HG02610 (cell line): ENCODE measurements at regions not wholly inside any gene's neighbourhood (a gene's known extent, or its start where the extent isn't known, plus 50 kb on each side); places are given as distances from the start of the nearest gene placed in this dataset.

Source experiments
- ATAC-seq: cut with Tn5 transposase; IDR thresholded peaks from one replicate; pipeline ENCODE4 v1.9.1; 2021; ENCODE audit warnings: mild to moderate bottlenecking, moderate library complexity; ENCODE audit not compliant: unreplicated experiment

DNA sequence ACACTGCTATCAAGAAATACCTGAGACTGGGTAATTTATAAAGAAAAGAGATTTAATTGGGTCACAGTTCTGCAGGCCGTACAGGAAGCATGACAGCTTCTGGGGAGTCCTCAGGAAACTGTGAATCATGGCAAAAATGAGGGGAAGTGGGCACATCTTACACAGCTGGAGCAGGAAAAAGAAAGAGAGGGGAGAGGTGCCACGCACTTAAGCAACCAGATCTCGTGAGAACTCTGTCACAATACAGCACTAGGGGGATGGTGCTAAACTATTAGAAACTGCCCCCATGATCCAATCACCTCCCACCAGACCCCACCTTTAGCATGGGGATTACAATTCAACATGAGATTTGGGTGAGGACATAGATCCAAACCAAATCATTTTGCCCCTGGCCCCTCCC is 105.5 kb upstream of the CPLX2 start:
- ATAC-seq: no peak

GRCh38 chr5:175766963-175767362 is 104.4 kb upstream of the CPLX2 start:
- ATAC-seq: no peak

DNA sequence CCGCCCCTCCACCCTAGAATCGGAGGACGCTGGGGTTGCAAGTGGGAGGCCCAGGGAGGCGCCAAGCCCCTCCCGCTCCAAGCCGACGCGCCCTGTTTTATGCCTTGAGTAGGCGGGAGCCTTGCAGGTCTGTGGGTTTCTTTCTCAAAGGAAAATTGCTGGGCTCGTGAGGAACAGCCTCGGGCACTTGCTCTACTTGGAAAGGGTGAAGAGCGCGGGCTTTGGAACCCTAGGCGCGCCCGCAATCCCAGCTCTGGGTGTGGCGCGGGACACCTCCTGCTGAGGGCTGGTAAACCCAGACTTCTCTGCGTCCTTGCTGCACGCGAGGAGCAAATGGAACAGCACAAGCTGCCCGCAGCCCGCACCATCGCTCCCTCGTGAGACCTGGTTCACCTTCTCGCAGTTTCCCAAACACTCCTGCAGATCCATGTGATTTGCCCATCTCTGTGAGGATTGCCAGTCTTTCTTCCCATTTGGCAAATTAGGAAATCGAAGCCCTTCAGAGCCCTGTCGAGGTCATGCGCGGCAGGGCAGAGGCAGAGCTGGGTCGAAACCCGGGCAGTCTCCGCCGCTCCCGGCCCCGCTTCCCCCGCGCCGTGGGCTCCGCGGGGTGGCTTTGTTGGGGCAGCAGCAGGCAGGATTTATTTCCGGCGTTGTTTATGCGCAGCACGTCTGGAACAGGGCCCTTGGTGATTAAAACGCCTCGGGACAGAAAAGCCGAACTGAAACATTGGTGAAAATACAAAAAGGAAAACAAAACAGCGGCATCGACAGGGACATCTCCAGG is 98.4 kb upstream of the CPLX2 start:
- ATAC-seq: no peak

GRCh38 chr5:175773534-175774070 is 97.8 kb upstream of the CPLX2 start:
- ATAC-seq: no peak

DNA sequence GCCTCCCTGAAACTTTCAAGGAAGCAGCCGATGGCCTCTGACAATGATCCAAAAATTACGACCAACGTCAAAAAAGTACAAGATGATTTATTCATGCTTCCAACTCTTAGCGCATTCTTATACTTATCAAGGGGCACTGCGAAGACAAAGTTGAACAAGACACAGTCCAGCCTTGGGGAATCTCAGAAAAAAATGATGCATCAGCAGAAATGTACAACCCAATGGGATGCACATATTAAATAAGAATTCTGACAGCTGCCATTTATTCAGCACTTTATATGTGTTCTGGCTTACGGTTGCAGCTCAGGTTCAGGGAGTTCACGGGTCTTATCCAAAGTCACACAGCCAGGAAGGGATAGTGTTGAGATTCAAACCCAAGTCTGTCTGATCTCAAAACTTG is 96.0 kb upstream of the CPLX2 start:
- no peak for ATAC-seq

DNA sequence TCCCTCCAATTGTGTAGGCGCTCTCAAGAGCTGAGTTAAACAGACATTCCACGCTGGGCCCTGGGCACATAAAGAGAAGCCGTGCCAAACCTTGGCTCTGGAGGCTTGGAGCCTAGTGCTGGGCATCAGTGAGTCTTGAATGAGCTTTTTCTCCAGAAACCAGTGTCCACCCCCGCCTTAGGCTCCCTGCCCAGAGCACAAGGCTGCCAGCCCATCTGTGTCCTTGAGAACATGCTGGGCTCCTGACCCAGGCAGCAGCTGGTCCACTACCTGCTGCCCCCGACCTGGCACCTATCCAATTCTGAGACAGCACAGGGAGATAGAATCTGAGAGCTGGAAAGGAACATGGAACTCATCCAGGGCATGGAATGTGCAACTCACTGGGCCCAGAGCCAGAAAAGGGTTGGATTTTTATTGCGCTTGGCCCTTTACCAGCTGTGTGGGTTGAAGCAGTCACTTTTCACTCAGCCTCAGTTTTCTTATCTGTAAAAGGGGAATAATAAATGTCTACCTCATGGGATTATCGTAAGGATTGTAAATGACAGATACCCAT is 92.4 kb upstream of the CPLX2 start:
- no peak for ATAC-seq

DNA sequence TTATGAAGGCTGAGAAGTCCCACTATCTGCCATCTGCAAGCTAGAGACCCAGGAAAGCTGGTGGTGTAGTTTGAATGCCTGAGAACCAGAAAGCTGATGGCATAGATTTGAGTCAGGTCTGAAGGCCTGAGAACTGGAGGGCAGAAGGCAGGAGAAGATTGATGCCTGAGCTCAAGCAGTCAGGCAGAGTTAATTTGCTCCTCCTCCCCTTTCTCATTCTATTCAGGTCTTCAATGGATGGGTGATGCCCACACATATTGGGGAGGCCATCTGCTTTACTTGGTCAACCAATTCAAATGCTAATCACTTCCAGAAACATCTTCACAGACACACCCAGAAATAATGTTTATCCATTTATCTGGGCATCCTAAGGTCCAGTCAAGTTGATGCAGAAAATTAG is 87.6 kb upstream of the CPLX2 start:
- ATAC-seq: no peak

- ATAC-seq: no peak
These were observed 87.1 kb upstream of the CPLX2 start for GRCh38 chr5:175784230-175784629.

DNA sequence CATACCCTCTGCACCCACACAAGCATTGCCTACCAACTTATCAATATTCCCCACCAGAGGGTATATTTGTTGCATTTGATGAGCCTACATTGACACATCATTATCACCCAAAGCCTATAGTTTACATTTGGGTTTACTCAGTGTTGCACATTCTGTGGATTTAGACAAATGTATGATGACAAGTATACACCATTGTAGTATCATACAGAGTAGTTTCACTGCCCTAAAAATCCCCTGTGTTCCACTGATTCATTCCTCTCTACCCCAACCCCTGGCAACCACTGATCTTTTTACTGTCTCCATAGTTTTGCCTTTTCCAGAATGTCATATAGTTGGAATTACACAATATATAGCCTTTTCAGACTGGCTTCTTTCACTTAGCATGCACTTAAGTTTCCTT is 85.7 kb upstream of the CPLX2 start:
- no peak for ATAC-seq

DNA sequence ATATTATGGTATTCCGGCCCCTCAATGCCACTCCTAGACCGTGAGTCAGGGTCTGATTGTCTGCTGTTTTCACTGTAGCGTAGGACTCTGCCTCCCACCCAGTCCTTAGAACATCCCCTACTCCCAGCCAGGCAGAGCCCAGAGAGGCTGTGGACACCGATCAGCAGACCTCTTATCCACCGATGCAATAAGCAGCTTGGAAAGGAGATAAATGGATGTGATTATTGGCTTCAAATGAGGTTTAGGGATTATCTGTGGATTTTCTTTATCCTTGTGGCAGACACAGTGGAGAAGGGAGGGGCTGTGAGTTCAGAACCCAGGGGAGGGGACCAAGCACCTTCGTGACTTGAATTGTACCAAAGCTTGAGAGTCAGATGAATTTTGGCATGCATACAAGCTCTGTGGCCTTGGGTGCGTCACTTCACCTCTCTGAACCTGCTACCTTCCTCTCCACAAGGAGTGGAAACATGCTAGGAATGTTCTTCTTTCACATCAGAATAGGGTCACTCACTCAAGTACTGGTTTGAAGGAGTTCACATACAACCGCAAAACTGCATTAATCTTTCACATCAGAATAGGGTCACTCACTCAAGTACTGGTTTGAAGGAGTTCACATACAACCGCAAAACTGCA is 83.1 kb upstream of the CPLX2 start:
- ATAC-seq: no peak

DNA sequence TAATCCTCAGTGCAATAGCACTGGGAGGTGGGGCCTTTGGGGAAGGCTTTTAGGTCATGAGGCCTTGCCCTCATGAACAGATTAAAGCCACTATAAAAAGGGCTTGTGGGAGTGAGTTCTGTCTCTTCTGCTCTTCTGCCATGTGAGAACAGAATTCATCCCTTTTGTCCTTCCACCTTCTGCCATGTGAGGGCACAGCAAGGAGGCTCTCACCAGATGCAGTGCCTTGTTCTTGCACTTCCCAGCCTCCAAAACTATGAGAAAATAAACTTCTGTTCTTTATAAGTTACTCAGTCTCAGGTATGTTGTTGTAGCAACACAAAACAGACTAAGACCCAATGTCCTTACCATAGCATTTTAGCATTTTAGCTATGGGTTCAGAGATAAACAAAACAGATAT is 81.7 kb upstream of the CPLX2 start:
- ATAC-seq: no peak

DNA sequence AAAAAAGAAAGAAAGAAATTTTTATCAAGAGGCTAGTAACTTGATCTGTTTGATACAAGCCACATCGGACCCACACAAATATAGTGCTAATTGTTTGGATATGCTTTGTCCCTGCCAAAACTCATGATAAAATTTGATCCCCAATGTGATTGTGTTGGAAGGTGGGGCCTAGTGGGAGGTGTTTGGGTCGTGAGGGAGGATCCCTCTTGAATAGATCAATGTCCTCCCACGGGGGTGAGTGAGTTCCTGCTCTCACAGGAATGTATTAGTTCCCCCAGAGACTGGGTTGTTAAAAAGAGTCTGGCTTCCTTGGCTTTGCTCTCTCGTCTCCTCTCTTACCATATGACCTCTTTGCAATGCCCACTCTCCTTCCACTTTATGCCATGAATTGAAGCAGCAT is 80.6 kb upstream of the CPLX2 start:
- no peak for ATAC-seq

- ATAC-seq: no peak
These were observed 75.4 kb upstream of the CPLX2 start for GRCh38 chr5:175795959-175796358.

DNA sequence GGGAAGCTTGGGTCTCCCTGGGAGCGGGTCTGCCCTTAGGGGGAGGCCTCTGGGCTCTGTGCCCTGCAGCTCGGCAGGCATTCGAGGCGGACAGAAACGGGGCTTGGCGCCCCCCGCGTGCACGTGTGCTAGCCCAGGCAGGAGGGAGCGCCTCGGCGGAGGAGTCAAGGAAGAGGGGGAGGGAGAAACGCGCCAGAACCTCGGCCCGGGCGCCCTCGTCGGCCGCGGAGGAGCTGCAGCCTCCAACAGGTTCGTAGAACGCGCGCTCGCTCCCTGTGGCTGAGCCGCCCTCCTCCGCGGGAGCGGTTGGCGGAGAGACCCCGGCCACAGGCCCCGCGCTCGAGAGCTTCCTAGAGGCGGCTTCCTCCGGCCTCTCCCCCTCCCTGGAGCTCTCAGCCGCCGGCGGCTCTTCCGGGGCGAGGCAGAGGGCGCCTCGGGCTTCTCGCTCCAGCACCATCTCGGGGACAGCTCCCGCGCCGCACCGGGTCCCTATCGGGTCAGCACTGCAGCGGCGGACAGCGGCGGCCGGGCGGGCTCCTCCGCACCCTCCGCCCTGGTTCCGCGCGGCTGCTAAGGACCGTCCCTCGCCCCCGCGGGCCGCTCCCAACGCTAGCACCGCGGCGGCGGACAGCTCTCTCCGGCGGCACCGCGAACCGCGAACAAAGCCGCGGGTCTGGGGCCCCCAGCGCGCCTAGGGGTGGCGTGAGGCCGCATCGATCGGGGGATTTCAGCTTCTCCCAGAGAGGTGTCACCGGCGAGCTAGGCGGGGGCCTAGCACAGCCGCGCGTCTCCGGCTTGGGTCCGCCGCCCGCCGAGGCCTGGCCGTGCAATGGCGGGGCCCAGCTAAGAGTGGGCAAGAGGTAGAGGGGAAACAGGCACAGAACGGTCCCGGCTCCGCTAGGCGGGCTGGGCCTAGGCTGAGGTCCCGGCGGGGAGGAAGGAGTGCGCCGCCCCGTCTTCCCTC is 74.6 kb upstream of the CPLX2 start:
- peak; percentile 63 for ATAC-seq

GRCh38 chr5:175797521-175798038 is 73.8 kb upstream of the CPLX2 start:
- ATAC-seq: no peak

GRCh38 chr5:175798626-175799025 is 72.8 kb upstream of the CPLX2 start:
- ATAC-seq: no peak

DNA sequence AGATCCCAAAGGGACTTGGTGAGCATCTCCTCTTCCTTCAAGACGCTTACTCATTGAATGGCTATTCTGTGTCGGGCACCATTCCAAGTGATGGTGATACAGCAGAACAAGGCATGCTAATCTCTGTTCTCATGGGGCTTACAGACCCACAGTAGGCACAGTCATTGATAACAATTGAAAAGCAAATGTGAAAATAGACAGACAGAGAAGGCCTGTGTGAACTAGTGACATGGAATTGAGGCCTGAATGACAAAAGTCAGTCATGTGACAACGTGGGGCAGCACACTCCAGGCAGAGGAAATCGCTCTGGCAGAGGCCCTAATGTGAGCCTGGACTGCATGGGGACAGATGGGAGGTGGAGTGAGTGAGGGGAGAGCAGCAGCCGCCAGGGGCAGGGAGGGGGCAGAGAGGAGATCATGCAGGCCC is 70.7 kb upstream of the CPLX2 start:
- no peak for ATAC-seq

DNA sequence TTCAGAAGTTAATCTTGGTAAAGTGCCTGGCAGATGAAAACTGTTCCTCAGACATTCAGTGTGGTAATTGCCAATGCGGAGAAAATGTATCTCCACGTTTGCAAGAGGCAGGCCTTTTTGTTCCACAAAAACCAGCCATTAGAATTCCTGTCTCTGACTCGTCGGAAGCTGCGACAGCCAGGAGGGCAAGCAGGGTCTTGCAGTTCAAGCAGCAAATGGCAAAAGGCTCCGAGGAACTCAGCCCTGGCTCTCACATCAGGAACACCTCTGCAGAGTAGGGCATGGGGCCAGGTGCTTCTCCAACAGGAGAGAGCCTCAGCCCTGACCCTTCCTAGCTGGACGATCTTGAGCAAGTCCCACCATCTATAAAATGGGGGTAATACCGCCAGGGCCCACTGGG is 69.0 kb upstream of the CPLX2 start:
- no peak for ATAC-seq

GRCh38 chr5:175803254-175803653 is 68.1 kb upstream of the CPLX2 start:
- ATAC-seq: no peak

DNA sequence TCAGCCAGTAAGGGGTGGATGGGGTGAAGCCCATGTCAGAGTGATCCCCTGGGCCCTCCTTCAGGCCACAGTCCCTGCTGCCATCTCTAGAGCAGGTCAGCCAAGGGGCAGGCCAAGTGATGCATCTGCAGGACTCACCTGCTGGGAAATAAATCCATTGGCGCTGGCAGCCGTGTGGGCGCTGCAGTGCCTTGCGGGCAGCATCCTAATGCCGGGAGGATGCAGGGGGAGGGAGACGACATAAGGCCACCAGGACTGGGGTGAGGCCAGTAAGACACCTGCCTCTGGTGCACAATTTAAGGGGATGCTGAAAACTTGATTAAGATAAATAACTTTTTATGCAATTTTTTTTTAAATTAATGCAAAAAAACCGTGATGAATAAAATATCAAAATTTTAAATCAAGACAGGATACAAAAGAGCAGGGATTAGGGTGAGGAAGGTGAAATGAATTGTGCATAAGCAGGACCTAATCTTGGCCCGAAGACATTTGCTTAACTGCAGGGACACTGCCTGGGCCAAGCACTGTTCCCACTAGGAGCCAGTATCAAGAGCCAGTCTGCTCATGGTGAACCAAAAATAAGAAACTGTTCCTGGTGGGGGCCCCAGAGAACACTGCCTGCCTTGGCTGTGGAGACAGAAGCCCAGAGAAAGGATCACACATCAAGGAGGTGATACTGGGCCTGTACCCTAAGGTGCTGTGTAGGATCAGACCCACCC is 67.5 kb upstream of the CPLX2 start:
- ATAC-seq: no peak
